ENCODE measurements at regions not wholly inside any gene's neighbourhood (a gene's known extent, or its start where the extent isn't known, plus 50 kb on each side); places are given as distances from the start of the nearest gene placed in this dataset.

GRCh38 chr2:129732630-129733026 lies 246.8 kb upstream of the RAB6C start:
- Histone ChIP-seq H3K9me3 (no peaks in the 10 kb centered on the region), H3K4me3 (no peak overlapping the region), H3K36me3 (no peaks in the 10 kb centered on the region), H3K27me3 (no peaks in the 10 kb centered on the region), H3K27ac (no peak overlapping the region), H3K4me1 (no peaks in the 10 kb centered on the region)
- intact Hi-C loops (cut with DNase I), result no loop called here
- TF ChIP-seq CTCF (IDR thresholded peaks at IDR 0.05), result no peak
- DNase-seq (no peak), ATAC-seq (no peak)

GRCh38 chr2:129733041-129733440 lies 246.4 kb upstream of the RAB6C start:
- no peak overlapping the region for H3K27ac ChIP-seq
- ATAC-seq (no peak), DNase-seq (no peak)
- no peaks in the 10 kb centered on the region for H3K27me3 ChIP-seq
- no peaks in the 10 kb centered on the region for H3K4me1 ChIP-seq
- no peaks in the 10 kb centered on the region for H3K9me3 ChIP-seq
- TF ChIP-seq CTCF (IDR thresholded peaks at IDR 0.05), result no peak
- no peak overlapping the region for H3K4me3 ChIP-seq
- intact Hi-C loops (cut with DNase I), result no loop called here
- H3K36me3 ChIP-seq, result no peaks in the 10 kb centered on the region

GRCh38 chr2:129733579-129733978 lies 245.9 kb upstream of the RAB6C start:
- ATAC-seq, result no peak
- intact Hi-C loops (cut with DNase I), result no loop called here
- no peak overlapping the region for H3K4me3 ChIP-seq
- no peaks in the 10 kb centered on the region for H3K9me3 ChIP-seq
- no peaks in the 10 kb centered on the region for H3K36me3 ChIP-seq
- no peaks in the 10 kb centered on the region for H3K4me1 ChIP-seq
- no peak overlapping the region for H3K27ac ChIP-seq
- no peak for TF ChIP-seq CTCF (IDR thresholded peaks at IDR 0.05)
- DNase-seq, result no peak
- no peaks in the 10 kb centered on the region for H3K27me3 ChIP-seq

GRCh38 chr2:129734343-129735034 lies 245.0 kb upstream of the RAB6C start:
- Histone ChIP-seq H3K36me3 (no peaks in the 10 kb centered on the region), H3K27me3 (no peaks in the 10 kb centered on the region), H3K4me1 (no peaks in the 10 kb centered on the region), H3K27ac (no peak overlapping the region), H3K4me3 (no peak overlapping the region), H3K9me3 (no peaks in the 10 kb centered on the region)
- no peak for ATAC-seq
- DNase-seq, result no peak
- TF ChIP-seq CTCF (IDR thresholded peaks at IDR 0.05), result no peak
- intact Hi-C loops (cut with DNase I), result no loop called here

- H3K4me3 ChIP-seq, result no peak overlapping the region
- DNase-seq, result no peak
- no peaks in the 10 kb centered on the region for H3K27me3 ChIP-seq
- intact Hi-C loops (cut with DNase I), result no loop called here
- no peaks in the 10 kb centered on the region for H3K4me1 ChIP-seq
- TF ChIP-seq CTCF (IDR thresholded peaks at IDR 0.05), result no peak
- no peak for ATAC-seq
- H3K9me3 ChIP-seq, result no peaks in the 10 kb centered on the region
- H3K27ac ChIP-seq, result no peak overlapping the region
- H3K36me3 ChIP-seq, result no peaks in the 10 kb centered on the region
Measured at GRCh38 chr2:129735576-129735975, 243.9 kb upstream of the RAB6C start.
